Fibroblast of mammary gland (primary cell): ENCODE measurements at regions not wholly inside any gene's neighbourhood (a gene's known extent, or its start where the extent isn't known, plus 50 kb on each side); places are given as distances from the start of the nearest gene placed in this dataset.

Experiments used
- DNase-seq: peaks from one replicate; pipeline ENCODE4 v3.0.0-alpha.2; 2010; ENCODE audit warnings: low read depth
- H3K4me3 ChIP-seq: 2 replicates; pipeline ENCODE4 v1.5.1; 2011; ENCODE audit warnings: low read depth, mild to moderate bottlenecking, low read length, moderate library complexity; ENCODE audit not compliant: control insufficient read depth
- CTCF ChIP-seq: conservative IDR thresholded peaks from 2 replicates; pipeline ENCODE4 v1.5.1; 2011; ENCODE audit warnings: low read depth, low read length, inconsistent platforms; ENCODE audit not compliant: control insufficient read depth, insufficient read depth

GRCh38 chr22:48709453-48709852 is 1118.2 kb downstream of the BRD1 start:
- no peak for DNase-seq
- TF ChIP-seq CTCF = no peak

GRCh38 chr22:48708558-48709245 is 1119.0 kb downstream of the BRD1 start:
- no peak for DNase-seq
- H3K4me3 ChIP-seq = no peak overlapping the region
- TF ChIP-seq CTCF = no peak

More at GRCh38 chr22:48709453-48709852, 1118.2 kb downstream of the BRD1 start:
- H3K4me3 ChIP-seq = no peak overlapping the region

GRCh38 chr22:48707763-48708557 is 1119.7 kb downstream of the BRD1 start:
- TF ChIP-seq CTCF = no peak
- DNase-seq = no peak

GRCh38 chr22:48706934-48707762 is 1120.5 kb downstream of the BRD1 start:
- no peak for TF ChIP-seq CTCF
- DNase-seq = no peak
- no peak overlapping the region for H3K4me3 ChIP-seq

More at GRCh38 chr22:48707763-48708557, 1119.7 kb downstream of the BRD1 start:
- H3K4me3 ChIP-seq = no peak overlapping the region

- no peak for DNase-seq
- H3K4me3 ChIP-seq = no peak overlapping the region
- no peak for TF ChIP-seq CTCF
These were observed 1121.6 kb downstream of the BRD1 start for GRCh38 chr22:48705917-48706605.
